NCI-H2107 treated with DMSO at 0.1 percent for 48 hours (cell line): ENCODE measurements at regions not wholly inside any gene's neighbourhood (a gene's known extent, or its start where the extent isn't known, plus 50 kb on each side); places are given as distances from the start of the nearest gene placed in this dataset.

ENCODE experiments used
- DNase-seq: peaks from one replicate; lab custom pipeline; 2025; ENCODE audit not compliant: unreplicated experiment; lab: John Stamatoyannopoulos, UW

GRCh38 chr18:41756141-41756540 lies 198.9 kb upstream of the PIK3C3 start:
- DNase-seq = no peak

GRCh38 chr18:41754332-41754731 lies 200.7 kb upstream of the PIK3C3 start:
- no peak for DNase-seq

- no peak for DNase-seq
Observed at GRCh38 chr18:41753826-41754225, 201.2 kb upstream of the PIK3C3 start.

- no peak for DNase-seq
Observed at GRCh38 chr18:41752826-41753225, 202.2 kb upstream of the PIK3C3 start.

- no peak for DNase-seq
Observed at GRCh38 chr18:41751652-41752051, 203.4 kb upstream of the PIK3C3 start.

GRCh38 chr18:41751161-41751560 lies 203.9 kb upstream of the PIK3C3 start:
- no peak for DNase-seq

- no peak for DNase-seq
Observed at GRCh38 chr18:41747723-41748242, 207.3 kb upstream of the PIK3C3 start.

GRCh38 chr18:41745166-41746049 lies 209.6 kb upstream of the PIK3C3 start:
- peak; percentile 52 for DNase-seq

GRCh38 chr18:41744421-41745030 lies 210.5 kb upstream of the PIK3C3 start:
- no peak for DNase-seq

- no peak for DNase-seq
Observed at GRCh38 chr18:41737218-41737617, 217.8 kb upstream of the PIK3C3 start.

GRCh38 chr18:41734917-41735316 lies 220.1 kb upstream of the PIK3C3 start:
- no peak for DNase-seq

- no peak for DNase-seq
Observed at GRCh38 chr18:41732356-41732755, 222.7 kb upstream of the PIK3C3 start.

- no peak for DNase-seq
Observed at GRCh38 chr18:41731884-41732283, 223.2 kb upstream of the PIK3C3 start.

- DNase-seq = no peak
Observed at GRCh38 chr18:41724195-41724594, 230.8 kb upstream of the PIK3C3 start.

- no peak for DNase-seq
Observed at GRCh38 chr18:41721103-41721790, 233.8 kb upstream of the PIK3C3 start.

- no peak for DNase-seq
Observed at GRCh38 chr18:41720226-41720625, 234.8 kb upstream of the PIK3C3 start.

GRCh38 chr18:41719808-41720207 lies 235.2 kb upstream of the PIK3C3 start:
- no peak for DNase-seq

- no peak for DNase-seq
Observed at GRCh38 chr18:41714872-41715271, 240.2 kb upstream of the PIK3C3 start.

GRCh38 chr18:41713969-41714825 lies 240.8 kb upstream of the PIK3C3 start:
- no peak for DNase-seq

- DNase-seq = no peak
Observed at GRCh38 chr18:41706301-41706700, 248.7 kb upstream of the PIK3C3 start.
